Endodermal cell (in vitro differentiated cells): ENCODE measurements at regions not wholly inside any gene's neighbourhood (a gene's known extent, or its start where the extent isn't known, plus 50 kb on each side); places are given as distances from the start of the nearest gene placed in this dataset.

ENCODE experiments used
- DNase-seq: peaks from one replicate; pipeline ENCODE4 v3.0.0-alpha.2; 2017
- H3K27ac ChIP-seq: 2 replicates; pipeline ENCODE4 v1.5.1; 2013; ENCODE audit warnings: mild to moderate bottlenecking, low read depth, low read length, moderate library complexity
- H3K27me3 ChIP-seq: 2 replicates; pipeline ENCODE4 v1.6.1; 2013; ENCODE audit warnings: mild to moderate bottlenecking, low read length, moderate library complexity; ENCODE audit not compliant: insufficient read depth, control insufficient read depth, poor library complexity, severe bottlenecking
- H3K36me3 ChIP-seq: 2 replicates; pipeline ENCODE4 v1.7.0; 2013; ENCODE audit warnings: mild to moderate bottlenecking, low read length, moderate library complexity; ENCODE audit not compliant: control insufficient read depth, insufficient read depth
- H3K4me1 ChIP-seq: one replicate; pipeline ENCODE4 v1.7.0; 2013; ENCODE audit warnings: low read length; ENCODE audit not compliant: control insufficient read depth, insufficient read depth
- H3K4me3 ChIP-seq: 2 replicates; pipeline ENCODE4 v1.5.1; 2013; ENCODE audit warnings: mild to moderate bottlenecking, low read length, moderate library complexity
- H3K9ac ChIP-seq: 2 replicates; pipeline ENCODE4 v1.6.1; 2013; ENCODE audit warnings: mild to moderate bottlenecking, low read length, moderate library complexity; ENCODE audit not compliant: poor library complexity, severe bottlenecking; ENCODE audit errors: extremely low read depth
- H3K9me3 ChIP-seq: 2 replicates; pipeline ENCODE4 v1.6.1; 2013; ENCODE audit warnings: mild to moderate bottlenecking, low read length, moderate library complexity; ENCODE audit not compliant: control insufficient read depth
- H3K27ac Mint-ChIP-seq: 2 replicates; pipeline ENCODE4 v1.8.0; 2020; ENCODE audit warnings: mixed read lengths
- H3K27me3 Mint-ChIP-seq: 2 replicates; pipeline ENCODE4 v1.8.0; 2021; ENCODE audit warnings: mild to moderate bottlenecking, mixed read lengths; ENCODE audit not compliant: insufficient read depth
- H3K36me3 Mint-ChIP-seq: 2 replicates; pipeline ENCODE4 v1.8.0; 2020; ENCODE audit warnings: low read depth, mixed read lengths
- H3K4me1 Mint-ChIP-seq: 2 replicates; pipeline ENCODE4 v1.8.0; 2020; ENCODE audit warnings: mixed read lengths
- H3K4me3 Mint-ChIP-seq: 2 replicates; pipeline ENCODE4 v1.8.0; 2020; ENCODE audit warnings: mild to moderate bottlenecking, moderate library complexity, mixed read lengths
- H3K9me3 Mint-ChIP-seq: 2 replicates; pipeline ENCODE4 v1.8.0; 2020; ENCODE audit warnings: mild to moderate bottlenecking, mixed read lengths
- CTCF ChIP-seq: fragments of 200-600 bp; sonication (generic); conservative IDR thresholded peaks from 2 replicates; pipeline ENCODE4 v1.5.0; 2021; ENCODE audit warnings: antibody characterized with exemption, mild to moderate bottlenecking
- WGBS, 2 experiments: methylation state at CpG; one replicate each; pipeline versions ENCODE4 v1.1.5 to v1.1.7; 2013; ENCODE audit warnings: missing lambda C conversion rate in 2 of 2, mixed read lengths in 1 of 2; ENCODE audit not compliant: insufficient coverage in 1 of 2, insufficient read length in 1 of 2; 5-methylcytosine and 5-hydroxymethylcytosine counted together

GRCh38 chr3:176491084-176491483 is 706.2 kb downstream of the TBL1XR1 start:
- no peak overlapping the region for H3K27ac ChIP-seq
- no peaks in the 10 kb centered on the region for H3K4me1 ChIP-seq
- no peak for TF ChIP-seq CTCF
- H3K27me3 Mint-ChIP-seq, result peaks cover 1% of the 10 kb centered on the region
- H3K36me3 Mint-ChIP-seq, result no peaks in the 10 kb centered on the region
- no peaks in the 10 kb centered on the region for H3K9me3 ChIP-seq
- no peak overlapping the region for H3K4me3 Mint-ChIP-seq
- peaks cover 30% of the 10 kb centered on the region for H3K4me1 Mint-ChIP-seq
- H3K4me3 ChIP-seq, result no peak overlapping the region
- no peak overlapping the region for H3K9ac ChIP-seq
- H3K27me3 ChIP-seq, result no peaks in the 10 kb centered on the region
- no peaks in the 10 kb centered on the region for H3K9me3 Mint-ChIP-seq
- DNase-seq, result no peak
- no peak overlapping the region for H3K27ac Mint-ChIP-seq
- H3K36me3 ChIP-seq, result no peaks in the 10 kb centered on the region
- 96 to 100% methylated on average over 3 of the region's 3 CpGs for WGBS, 2 experiments

- H3K4me3 ChIP-seq, result no peak overlapping the region
- Mint-ChIP-seq H3K27ac (no peak overlapping the region), H3K36me3 (no peaks in the 10 kb centered on the region), H3K4me3 (no peak overlapping the region), H3K27me3 (peaks cover 1% of the 10 kb centered on the region), H3K4me1 (peaks cover 29% of the 10 kb centered on the region), H3K9me3 (no peaks in the 10 kb centered on the region)
- no peak for TF ChIP-seq CTCF
- WGBS, 2 experiments, result 91 to 100% methylated on average over 1 to 2 of the region's 2 CpGs
- no peaks in the 10 kb centered on the region for H3K9me3 ChIP-seq
- no peak overlapping the region for H3K27ac ChIP-seq
- DNase-seq, result no peak
- H3K4me1 ChIP-seq, result no peaks in the 10 kb centered on the region
- no peaks in the 10 kb centered on the region for H3K36me3 ChIP-seq
- H3K9ac ChIP-seq, result no peak overlapping the region
- no peaks in the 10 kb centered on the region for H3K27me3 ChIP-seq
These were observed 706.9 kb downstream of the TBL1XR1 start for GRCh38 chr3:176490357-176490756.

- TF ChIP-seq CTCF, result no peak
- H3K9me3 Mint-ChIP-seq, result peaks cover 6% of the 10 kb centered on the region
These were observed 718.0 kb downstream of the TBL1XR1 start for GRCh38 chr3:176479248-176479647.

More at GRCh38 chr3:176479248-176479647, 718.0 kb downstream of the TBL1XR1 start:
- H3K4me1 ChIP-seq, result peaks cover 3% of the 10 kb centered on the region
- H3K27ac Mint-ChIP-seq, result no peak overlapping the region
- H3K27me3 ChIP-seq, result no peaks in the 10 kb centered on the region
- H3K27me3 Mint-ChIP-seq, result no peaks in the 10 kb centered on the region
- H3K36me3 Mint-ChIP-seq, result peaks cover 4% of the 10 kb centered on the region
- H3K9ac ChIP-seq, result no peak overlapping the region
- no peak overlapping the region for H3K4me3 Mint-ChIP-seq
- no peak for DNase-seq
- no peaks in the 10 kb centered on the region for H3K36me3 ChIP-seq
- peaks cover 7% of the 10 kb centered on the region for H3K9me3 ChIP-seq
- no peak overlapping the region for H3K4me3 ChIP-seq
- H3K4me1 Mint-ChIP-seq, result no peaks in the 10 kb centered on the region
- 83 to 97% methylated on average over 1 to 5 of the region's 6 CpGs for WGBS, 2 experiments
- no peak overlapping the region for H3K27ac ChIP-seq
